Retinal pigment epithelial cell (primary cell): ENCODE measurements at regions not wholly inside any gene's neighbourhood (a gene's known extent, or its start where the extent isn't known, plus 50 kb on each side); places are given as distances from the start of the nearest gene placed in this dataset.

ENCODE experiments used
- DNase-seq: peaks from one replicate; pipeline ENCODE4 v3.0.0-alpha.2; 2010; ENCODE audit warnings: low read depth
- H3K4me3 ChIP-seq: 2 replicates; pipeline ENCODE4 v1.5.1; 2011; ENCODE audit warnings: mild to moderate bottlenecking, low read length, control low read depth, moderate library complexity
- TF ChIP-seq, protein P1 (sequence below): conservative IDR thresholded peaks from 2 replicates; pipeline ENCODE4 v1.5.1; 2011; ENCODE audit warnings: low read depth, low read length, control low read depth, inconsistent platforms

DNA sequence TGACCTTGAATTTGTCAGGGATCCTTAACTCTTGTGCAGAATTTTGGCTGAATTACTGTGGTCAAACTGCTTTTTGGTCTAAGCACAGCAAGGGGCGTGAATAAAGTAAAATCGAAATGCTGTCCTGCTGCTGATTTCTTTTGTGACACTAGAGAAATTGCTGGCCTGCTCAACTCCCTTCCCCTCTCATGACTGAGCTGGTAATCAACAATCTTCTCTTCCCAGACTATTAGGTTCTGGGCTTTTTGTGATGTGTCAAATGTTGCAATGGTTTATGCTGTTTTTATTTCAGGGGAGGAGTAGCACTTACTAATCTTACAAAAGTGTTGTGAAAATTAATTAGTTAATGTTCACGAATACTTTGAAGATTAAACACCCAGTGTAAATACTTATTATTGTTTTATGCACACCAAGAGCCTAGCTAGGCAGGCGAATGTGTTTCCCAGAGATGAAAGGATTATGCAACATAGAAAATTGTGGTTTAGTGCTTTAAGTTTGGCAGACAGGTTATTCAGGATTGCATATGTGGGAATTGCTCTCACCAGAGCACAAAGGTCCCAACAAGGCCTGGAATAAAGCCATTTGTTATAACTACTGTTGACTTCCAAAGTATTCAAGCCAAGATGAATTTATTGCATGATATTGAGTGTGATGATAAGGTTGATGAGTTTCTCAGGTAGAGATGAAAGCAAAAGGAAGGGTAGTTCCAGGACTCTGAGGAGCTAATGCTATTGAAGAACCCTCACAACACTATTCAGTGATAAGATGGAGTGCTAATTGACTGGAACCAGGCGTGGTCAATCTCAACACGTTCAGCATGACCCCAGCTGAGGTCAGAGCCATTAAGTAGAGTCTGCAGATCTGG is 280.7 kb upstream of the ZNF608 start:
- no peak overlapping the region for H3K4me3 ChIP-seq
- TF ChIP-seq, protein P1, sequence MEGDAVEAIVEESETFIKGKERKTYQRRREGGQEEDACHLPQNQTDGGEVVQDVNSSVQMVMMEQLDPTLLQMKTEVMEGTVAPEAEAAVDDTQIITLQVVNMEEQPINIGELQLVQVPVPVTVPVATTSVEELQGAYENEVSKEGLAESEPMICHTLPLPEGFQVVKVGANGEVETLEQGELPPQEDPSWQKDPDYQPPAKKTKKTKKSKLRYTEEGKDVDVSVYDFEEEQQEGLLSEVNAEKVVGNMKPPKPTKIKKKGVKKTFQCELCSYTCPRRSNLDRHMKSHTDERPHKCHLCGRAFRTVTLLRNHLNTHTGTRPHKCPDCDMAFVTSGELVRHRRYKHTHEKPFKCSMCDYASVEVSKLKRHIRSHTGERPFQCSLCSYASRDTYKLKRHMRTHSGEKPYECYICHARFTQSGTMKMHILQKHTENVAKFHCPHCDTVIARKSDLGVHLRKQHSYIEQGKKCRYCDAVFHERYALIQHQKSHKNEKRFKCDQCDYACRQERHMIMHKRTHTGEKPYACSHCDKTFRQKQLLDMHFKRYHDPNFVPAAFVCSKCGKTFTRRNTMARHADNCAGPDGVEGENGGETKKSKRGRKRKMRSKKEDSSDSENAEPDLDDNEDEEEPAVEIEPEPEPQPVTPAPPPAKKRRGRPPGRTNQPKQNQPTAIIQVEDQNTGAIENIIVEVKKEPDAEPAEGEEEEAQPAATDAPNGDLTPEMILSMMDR, result no peak
- peak; percentile 83 for DNase-seq

DNA sequence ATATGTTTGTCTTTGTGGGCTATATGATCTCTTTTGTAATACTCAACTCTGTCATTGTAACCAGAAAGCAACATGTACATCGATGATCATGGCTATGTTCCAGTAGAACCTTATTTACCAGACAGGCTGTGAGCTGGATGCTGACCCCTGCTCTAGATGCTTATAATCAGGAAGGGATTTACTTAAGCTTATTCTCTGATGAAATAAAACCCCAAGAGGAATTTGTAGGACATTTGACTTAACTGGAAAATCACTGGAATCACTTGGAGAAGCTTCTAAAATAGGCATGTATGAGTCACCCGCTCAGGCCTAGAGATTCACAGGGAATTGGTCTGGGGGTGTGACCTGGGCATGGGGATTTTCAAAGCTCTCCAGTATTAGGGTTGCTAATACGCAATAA is 285.8 kb upstream of the ZNF608 start:
- TF ChIP-seq, protein P1, result no peak
- no peak overlapping the region for H3K4me3 ChIP-seq
- peak; percentile 97 for DNase-seq

DNA sequence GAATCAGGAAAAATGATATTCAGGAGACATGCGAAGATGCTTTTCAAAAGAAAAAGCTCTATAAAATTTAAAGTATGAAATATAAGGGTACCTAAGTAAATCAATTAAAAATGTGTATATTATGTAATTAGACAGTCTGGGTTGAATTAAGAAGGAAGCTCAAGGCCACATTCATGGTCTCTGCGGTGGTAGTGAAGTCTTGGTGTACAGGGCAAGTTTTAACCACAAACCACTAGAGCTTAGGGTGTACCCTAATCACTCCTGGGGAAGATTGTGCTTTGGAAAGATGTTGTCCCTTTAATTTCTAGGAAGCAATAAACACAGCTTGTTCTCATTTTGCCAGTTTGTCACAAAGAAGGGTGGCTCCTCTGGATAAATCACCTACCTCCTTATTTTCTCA is 287.2 kb upstream of the ZNF608 start:
- no peak for DNase-seq
- TF ChIP-seq, protein P1, result no peak
- no peak overlapping the region for H3K4me3 ChIP-seq

DNA sequence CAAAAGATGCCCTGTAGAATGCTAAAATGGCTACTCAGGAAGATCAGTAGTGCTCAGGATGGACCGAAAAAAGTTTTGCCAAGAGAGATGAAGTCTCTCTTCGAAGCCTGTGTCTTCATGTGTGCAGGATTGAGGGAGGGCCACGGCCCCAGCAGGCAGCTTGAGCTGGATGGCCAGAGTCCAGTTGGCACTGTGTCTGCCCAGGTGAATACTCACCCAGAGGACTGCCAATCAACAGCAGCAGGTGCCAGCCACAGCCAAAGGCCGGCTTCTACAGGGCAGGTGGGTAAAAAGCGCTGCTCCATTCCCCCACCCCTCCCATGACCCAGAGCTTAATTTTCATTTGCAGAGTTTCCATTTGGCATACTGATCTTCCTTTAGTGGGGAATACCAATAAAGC is 287.9 kb upstream of the ZNF608 start:
- TF ChIP-seq, protein P1, result no peak
- no peak overlapping the region for H3K4me3 ChIP-seq
- DNase-seq, result no peak

DNA sequence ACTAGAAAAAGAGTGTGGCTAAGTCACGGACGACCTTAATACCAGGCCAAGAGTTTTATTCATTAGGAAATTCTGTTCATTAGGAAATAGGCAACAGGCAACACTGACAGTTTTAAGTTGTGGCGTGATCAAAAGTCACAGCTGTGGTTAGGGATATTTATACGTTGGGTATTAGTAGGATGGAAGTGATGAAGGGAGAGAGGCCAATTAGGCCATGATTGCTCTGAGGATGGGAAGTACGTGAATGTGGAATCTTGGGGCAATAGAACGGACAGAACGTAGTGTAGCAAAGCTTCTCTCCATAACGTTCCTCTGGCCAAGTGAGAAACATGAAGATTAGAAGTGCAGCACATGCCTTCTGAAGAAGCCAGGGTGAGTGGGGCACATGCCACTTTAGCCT is 290.1 kb upstream of the ZNF608 start:
- H3K4me3 ChIP-seq, result no peak overlapping the region
- no peak for DNase-seq
- TF ChIP-seq, protein P1, result no peak

DNA sequence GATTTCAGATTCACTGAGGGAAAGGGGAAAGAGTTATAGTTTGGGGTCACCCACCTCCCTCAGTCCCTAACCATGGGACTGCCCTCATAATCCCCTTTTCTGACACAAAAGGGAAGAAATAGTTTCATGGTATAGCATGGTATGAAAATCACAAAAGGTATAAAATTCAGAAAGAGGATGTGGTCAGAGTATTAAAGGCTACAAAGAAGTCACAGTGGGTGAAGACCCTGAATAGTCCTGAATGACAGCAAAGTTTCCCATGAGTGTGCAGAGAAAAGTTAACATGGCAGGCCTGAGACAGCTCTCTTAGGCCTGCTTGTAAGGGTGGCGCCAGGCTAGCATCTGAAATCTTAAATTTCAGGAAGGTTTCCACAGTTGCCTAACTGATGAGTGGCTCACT is 290.6 kb upstream of the ZNF608 start:
- DNase-seq, result no peak
- no peak overlapping the region for H3K4me3 ChIP-seq
- TF ChIP-seq, protein P1, result no peak

DNA sequence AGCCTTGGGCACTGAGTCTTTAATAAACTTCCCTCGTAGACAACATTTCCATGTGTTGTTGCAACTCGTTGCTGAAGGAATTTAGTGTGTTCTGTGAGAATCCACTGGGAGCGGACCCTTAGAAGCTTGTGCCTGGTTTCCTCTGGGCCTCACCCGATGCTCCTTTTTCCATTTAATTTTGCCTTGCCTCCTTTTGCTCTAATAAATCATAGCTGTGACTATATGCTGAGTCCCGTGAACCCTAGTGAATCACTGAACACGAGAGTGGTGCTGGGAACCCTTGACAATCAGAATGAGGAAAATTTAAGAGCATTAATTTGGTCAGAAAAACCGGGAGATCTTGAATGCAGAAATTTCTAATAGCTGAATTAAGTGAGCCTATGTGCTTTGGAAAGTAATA is 291.1 kb upstream of the ZNF608 start:
- TF ChIP-seq, protein P1, result no peak
- H3K4me3 ChIP-seq, result no peak overlapping the region
- no peak for DNase-seq
